ENCODE measurements at regions not wholly inside any gene's neighbourhood (a gene's known extent, or its start where the extent isn't known, plus 50 kb on each side); places are given as distances from the start of the nearest gene placed in this dataset.

GRCh38 chr10:55215699-55216098 is 414.7 kb upstream of the PCDH15 start:
- no peak for DNase-seq
- H3K36me3 ChIP-seq (ENCODE audit: insufficient read depth, low read length): no peaks in the 10 kb centered on the region
- H4K20me1 ChIP-seq (ENCODE audit: insufficient read depth, low read length): no peaks in the 10 kb centered on the region
- ATAC-seq (ENCODE audit: insufficient read depth, low read depth): no peak
- no peak overlapping the region for H3K9ac ChIP-seq (ENCODE audit: low read depth, low read length)
- no peaks in the 10 kb centered on the region for H3K9me3 ChIP-seq (ENCODE audit: insufficient read depth, low read length, severe bottlenecking)
- no peaks in the 10 kb centered on the region for H3K79me2 ChIP-seq (ENCODE audit: insufficient read depth, low read length)
- H3K27ac ChIP-seq (ENCODE audit: low read length): no peak overlapping the region
- TF ChIP-seq CTCF (IDR thresholded peaks at IDR 0.05; ENCODE audit: borderline replicate concordance, extremely low read depth, low read length, poor library complexity, severe bottlenecking) (no peak), EZH2 (IDR thresholded peaks at IDR 0.05; ENCODE audit: borderline replicate concordance, low read depth, low read length, severe bottlenecking) (no peak)
- H2AFZ ChIP-seq (ENCODE audit: low read depth, low read length): no peak overlapping the region
- no peak overlapping the region for H3K4me3 ChIP-seq (ENCODE audit: low read depth in 1 of 2, low read length in 2 of 2)
- no peaks in the 10 kb centered on the region for H3K27me3 ChIP-seq (ENCODE audit: insufficient read depth, low read length, poor library complexity)
- H3K4me2 ChIP-seq (ENCODE audit: insufficient read depth, low read length): no peak overlapping the region
- H3K4me1 ChIP-seq (ENCODE audit: insufficient read depth, low read length): no peaks in the 10 kb centered on the region

GRCh38 chr10:55214608-55215007 is 413.6 kb upstream of the PCDH15 start:
- H3K9ac ChIP-seq (ENCODE audit: low read depth, low read length): no peak overlapping the region
- H3K9me3 ChIP-seq (ENCODE audit: insufficient read depth, low read length, severe bottlenecking): no peaks in the 10 kb centered on the region
- no peak for DNase-seq
- no peak overlapping the region for H3K4me3 ChIP-seq (ENCODE audit: low read depth in 1 of 2, low read length in 2 of 2)
- H4K20me1 ChIP-seq (ENCODE audit: insufficient read depth, low read length): no peaks in the 10 kb centered on the region
- H3K4me1 ChIP-seq (ENCODE audit: insufficient read depth, low read length): no peaks in the 10 kb centered on the region
- H3K36me3 ChIP-seq (ENCODE audit: insufficient read depth, low read length): no peaks in the 10 kb centered on the region
- ATAC-seq (ENCODE audit: insufficient read depth, low read depth): no peak
- no peak overlapping the region for H3K4me2 ChIP-seq (ENCODE audit: insufficient read depth, low read length)
- H3K27ac ChIP-seq (ENCODE audit: low read length): no peak overlapping the region
- no peaks in the 10 kb centered on the region for H3K27me3 ChIP-seq (ENCODE audit: insufficient read depth, low read length, poor library complexity)
- H3K79me2 ChIP-seq (ENCODE audit: insufficient read depth, low read length): no peaks in the 10 kb centered on the region
- no peak overlapping the region for H2AFZ ChIP-seq (ENCODE audit: low read depth, low read length)
- TF ChIP-seq EZH2 (IDR thresholded peaks at IDR 0.05; ENCODE audit: borderline replicate concordance, low read depth, low read length, severe bottlenecking): no peak
- TF ChIP-seq CTCF (IDR thresholded peaks at IDR 0.05; ENCODE audit: borderline replicate concordance, extremely low read depth, low read length, poor library complexity, severe bottlenecking): no peak

- ATAC-seq (ENCODE audit: insufficient read depth, low read depth) (no peak), DNase-seq (no peak)
- no peaks in the 10 kb centered on the region for H3K4me1 ChIP-seq (ENCODE audit: insufficient read depth, low read length)
- H3K36me3 ChIP-seq (ENCODE audit: insufficient read depth, low read length): no peaks in the 10 kb centered on the region
- no peak overlapping the region for H3K4me3 ChIP-seq (ENCODE audit: low read depth in 1 of 2, low read length in 2 of 2)
- H4K20me1 ChIP-seq (ENCODE audit: insufficient read depth, low read length): no peaks in the 10 kb centered on the region
- no peak overlapping the region for H3K9ac ChIP-seq (ENCODE audit: low read depth, low read length)
- no peak for TF ChIP-seq EZH2 (IDR thresholded peaks at IDR 0.05; ENCODE audit: borderline replicate concordance, low read depth, low read length, severe bottlenecking)
- TF ChIP-seq CTCF (IDR thresholded peaks at IDR 0.05; ENCODE audit: borderline replicate concordance, extremely low read depth, low read length, poor library complexity, severe bottlenecking): no peak
- H3K79me2 ChIP-seq (ENCODE audit: insufficient read depth, low read length): no peaks in the 10 kb centered on the region
- H3K4me2 ChIP-seq (ENCODE audit: insufficient read depth, low read length): no peak overlapping the region
- H3K9me3 ChIP-seq (ENCODE audit: insufficient read depth, low read length, severe bottlenecking): no peaks in the 10 kb centered on the region
- no peak overlapping the region for H2AFZ ChIP-seq (ENCODE audit: low read depth, low read length)
- H3K27me3 ChIP-seq (ENCODE audit: insufficient read depth, low read length, poor library complexity): no peaks in the 10 kb centered on the region
- no peak overlapping the region for H3K27ac ChIP-seq (ENCODE audit: low read length)
Measured at GRCh38 chr10:55212051-55212450, 411.0 kb upstream of the PCDH15 start.

DNA sequence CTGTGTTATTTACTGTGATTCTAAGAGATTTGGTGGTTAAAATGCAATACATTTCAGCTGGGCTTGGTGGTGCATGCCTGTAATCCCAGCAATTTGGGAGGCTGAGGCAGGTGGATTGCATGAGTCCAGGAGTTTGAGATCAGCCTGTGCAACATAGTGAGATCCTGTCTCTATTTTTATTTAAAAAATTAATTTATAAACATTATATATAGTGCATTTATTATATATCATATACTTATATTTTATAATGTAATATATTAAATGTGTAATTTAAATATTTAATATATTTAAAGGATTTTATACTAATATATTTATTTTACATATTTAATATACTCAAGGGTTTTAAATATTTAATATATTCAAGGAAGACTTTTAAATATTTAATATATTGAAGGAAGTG is 402.8 kb upstream of the PCDH15 start:
- Histone ChIP-seq H3K9me3 (ENCODE audit: insufficient read depth, low read length, severe bottlenecking) (peaks cover 4% of the 10 kb centered on the region), H3K27ac (ENCODE audit: low read length) (no peak overlapping the region), H3K4me2 (ENCODE audit: insufficient read depth, low read length) (no peak overlapping the region), H2AFZ (ENCODE audit: low read depth, low read length) (no peak overlapping the region), H3K27me3 (ENCODE audit: insufficient read depth, low read length, poor library complexity) (no peaks in the 10 kb centered on the region), H3K79me2 (ENCODE audit: insufficient read depth, low read length) (no peaks in the 10 kb centered on the region), H4K20me1 (ENCODE audit: insufficient read depth, low read length) (no peaks in the 10 kb centered on the region), H3K4me1 (ENCODE audit: insufficient read depth, low read length) (no peaks in the 10 kb centered on the region), H3K36me3 (ENCODE audit: insufficient read depth, low read length) (no peaks in the 10 kb centered on the region), H3K9ac (ENCODE audit: low read depth, low read length) (no peak overlapping the region), H3K4me3 (ENCODE audit: low read depth in 1 of 2, low read length in 2 of 2) (no peak overlapping the region)
- ATAC-seq (ENCODE audit: insufficient read depth, low read depth) (no peak), DNase-seq (no peak)
- TF ChIP-seq EZH2 (IDR thresholded peaks at IDR 0.05; ENCODE audit: borderline replicate concordance, low read depth, low read length, severe bottlenecking): no peak
- TF ChIP-seq CTCF (IDR thresholded peaks at IDR 0.05; ENCODE audit: borderline replicate concordance, extremely low read depth, low read length, poor library complexity, severe bottlenecking): no peak

Measured in DND-41 (cell line).